ENCODE measurements at regions not wholly inside any gene's neighbourhood (a gene's known extent, or its start where the extent isn't known, plus 50 kb on each side); places are given as distances from the start of the nearest gene placed in this dataset.

DNA sequence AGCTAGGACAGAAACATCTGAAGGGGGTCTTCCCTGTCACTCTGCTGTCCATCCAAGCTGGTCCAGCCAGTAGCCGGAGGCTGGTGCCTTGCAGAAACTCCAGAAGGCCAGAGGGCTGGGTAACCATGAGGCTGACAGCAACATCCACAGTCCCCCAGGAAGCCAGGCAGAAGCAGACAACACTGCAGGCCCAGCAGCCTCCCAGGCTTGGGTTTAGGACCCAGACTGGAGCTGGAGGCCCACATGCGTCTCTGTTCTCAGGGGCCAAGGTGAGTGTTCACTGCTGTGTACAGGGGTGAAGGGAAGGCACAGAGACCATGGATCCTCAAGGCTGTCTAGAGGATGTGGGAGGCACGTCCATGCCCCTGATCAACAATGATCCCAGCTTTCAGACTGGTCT, 136.4 kb upstream of the PRMT8 start:
- DNase-seq = no peak
- H3K9me3 ChIP-seq = no peaks in the 10 kb centered on the region
- H3K4me3 ChIP-seq = no peak overlapping the region
- H3K27me3 ChIP-seq = no peaks in the 10 kb centered on the region
- no peaks in the 10 kb centered on the region for H3K4me1 ChIP-seq
- no peak for TF ChIP-seq CTCF (IDR thresholded peaks at IDR 0.05)
- no peak for TF ChIP-seq POLR2A (IDR thresholded peaks at IDR 0.05)
- intact Hi-C loops (cut with DNase I; ENCODE audit: low total_unique reads) = no loop called here
- no peaks in the 10 kb centered on the region for H3K36me3 ChIP-seq
- no peak overlapping the region for H3K27ac ChIP-seq

DNA sequence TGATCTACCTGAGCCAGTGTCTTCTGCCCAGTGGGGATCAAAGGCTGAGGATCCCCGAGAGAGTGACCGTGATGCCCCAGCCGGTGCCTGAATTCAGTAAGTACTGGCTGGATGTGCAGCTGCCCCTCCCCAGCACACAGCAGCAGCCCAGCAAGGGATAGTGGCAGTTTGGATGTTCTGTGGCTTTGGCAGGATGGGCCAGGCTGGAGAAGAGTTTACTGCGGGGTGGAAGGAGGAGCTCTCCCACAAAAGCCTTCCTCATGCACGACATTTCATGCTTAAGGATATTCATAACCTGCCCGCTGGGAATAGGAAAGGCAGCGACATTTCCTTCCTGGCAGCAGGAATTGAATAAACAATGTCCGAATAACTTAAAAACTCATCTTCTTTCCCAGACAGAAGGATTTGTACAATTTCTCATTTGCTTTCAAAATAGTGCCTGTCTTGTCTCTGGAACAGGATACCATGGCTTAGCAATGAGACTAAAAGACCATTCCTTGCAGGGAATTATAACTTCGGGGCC, 135.6 kb upstream of the PRMT8 start:
- Histone ChIP-seq H3K27me3 (no peaks in the 10 kb centered on the region), H3K27ac (no peak overlapping the region), H3K9me3 (no peaks in the 10 kb centered on the region), H3K36me3 (no peaks in the 10 kb centered on the region), H3K4me1 (no peaks in the 10 kb centered on the region), H3K4me3 (no peak overlapping the region)
- intact Hi-C loops (cut with DNase I; ENCODE audit: low total_unique reads) = no loop called here
- no peak for DNase-seq
- TF ChIP-seq POLR2A (IDR thresholded peaks at IDR 0.05) (no peak), CTCF (IDR thresholded peaks at IDR 0.05) (no peak)

- TF ChIP-seq POLR2A (IDR thresholded peaks at IDR 0.05) (no peak), CTCF (IDR thresholded peaks at IDR 0.05) (no peak)
- H3K27me3 ChIP-seq = no peaks in the 10 kb centered on the region
- H3K27ac ChIP-seq = no peak overlapping the region
- H3K4me1 ChIP-seq = no peaks in the 10 kb centered on the region
- H3K4me3 ChIP-seq = no peak overlapping the region
- no peaks in the 10 kb centered on the region for H3K36me3 ChIP-seq
- intact Hi-C loops (cut with DNase I; ENCODE audit: low total_unique reads) = no loop called here
- no peaks in the 10 kb centered on the region for H3K9me3 ChIP-seq
- no peak for DNase-seq
Measured at GRCh38 chr12:3357950-3358525, 133.0 kb upstream of the PRMT8 start.

- Histone ChIP-seq H3K27ac (no peak overlapping the region), H3K4me3 (no peak overlapping the region), H3K36me3 (no peaks in the 10 kb centered on the region), H3K27me3 (no peaks in the 10 kb centered on the region), H3K9me3 (no peaks in the 10 kb centered on the region), H3K4me1 (no peaks in the 10 kb centered on the region)
- no peak for DNase-seq
- TF ChIP-seq CTCF (IDR thresholded peaks at IDR 0.05) (no peak), POLR2A (IDR thresholded peaks at IDR 0.05) (no peak)
- intact Hi-C loops (cut with DNase I; ENCODE audit: low total_unique reads) = no loop called here
Measured at GRCh38 chr12:3359478-3359877, 131.5 kb upstream of the PRMT8 start.

DNA sequence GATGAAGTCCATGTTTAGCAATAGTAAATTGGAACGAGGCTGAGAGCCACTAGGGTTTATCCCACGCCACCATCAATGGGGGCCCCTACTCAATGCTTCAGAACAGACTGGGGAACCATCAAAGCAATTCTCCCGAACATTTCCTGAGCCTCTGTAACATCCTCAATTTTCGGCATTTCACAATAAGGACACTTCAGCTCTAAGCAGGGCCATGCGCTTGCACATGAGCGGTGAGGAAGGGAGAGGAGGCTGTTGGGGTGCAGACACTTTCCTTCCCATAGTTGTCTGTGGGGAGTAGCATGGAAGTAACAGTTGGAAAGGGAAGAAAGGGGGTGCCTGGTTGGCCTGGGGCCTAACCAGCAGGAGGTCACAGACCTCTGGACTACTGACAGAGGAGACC, 129.9 kb upstream of the PRMT8 start:
- TF ChIP-seq POLR2A (IDR thresholded peaks at IDR 0.05) (no peak), CTCF (IDR thresholded peaks at IDR 0.05) (no peak)
- H3K4me3 ChIP-seq = no peak overlapping the region
- no peak for DNase-seq
- peaks cover 0 to 8% of the 10 kb centered on the region in 2 donors for H3K4me1 ChIP-seq
- no peaks in the 10 kb centered on the region for H3K36me3 ChIP-seq
- peaks cover 0 to 12% of the 10 kb centered on the region in 2 donors for H3K27me3 ChIP-seq
- intact Hi-C loops (cut with DNase I; ENCODE audit: low total_unique reads) = no loop called here
- H3K9me3 ChIP-seq = no peaks in the 10 kb centered on the region
- H3K27ac ChIP-seq = no peak overlapping the region
